Ovary (tissue), 7 donors: ENCODE measurements at regions not wholly inside any gene's neighbourhood (a gene's known extent, or its start where the extent isn't known, plus 50 kb on each side); places are given as distances from the start of the nearest gene placed in this dataset.

Experiments
- DNase-seq, 5 donors: peaks; one replicate each; pipeline ENCODE4 v3.0.0-alpha.2; 2019 to 2020
- H3K27ac ChIP-seq, 2 donors: fragments of 200-600 bp; one replicate each; pipeline versions ENCODE4 v1.5.1 to v1.8.0; 2019 to 2022
- H3K27me3 ChIP-seq: fragments of 200-600 bp; one replicate; pipeline ENCODE4 v1.8.0; 2022
- H3K36me3 ChIP-seq: fragments of 200-600 bp; sonication (generic); one replicate; pipeline ENCODE4 v1.5.1; 2019
- H3K4me1 ChIP-seq: one replicate; pipeline ENCODE4 v1.8.1; 2013; ENCODE audit warnings: mild to moderate bottlenecking, moderate library complexity; ENCODE audit not compliant: insufficient read depth
- H3K4me3 ChIP-seq: fragments of 200-600 bp; sonication (generic); one replicate; pipeline ENCODE4 v1.5.1; 2017
- H3K9me3 ChIP-seq, 2 donors: fragments of 200-600 bp in 1 of 2; sonication (generic) in 1 of 2; one replicate each; pipeline versions ENCODE4 v1.5.1 to v1.8.1; 2013 to 2019; ENCODE audit warnings: mild to moderate bottlenecking in 1 of 2, moderate library complexity in 1 of 2
- EP300 ChIP-seq: sonication (generic); formaldehyde crosslinking; IDR thresholded peaks from one replicate; pipeline ENCODE4 v1.6.1; 2017; ENCODE audit warnings: antibody characterized with exemption
- POLR2A ChIP-seq: fragments of 450-650 bp; IDR thresholded peaks from one replicate; pipeline ENCODE4 v1.6.1; 2017; ENCODE audit warnings: antibody characterized with exemption, mild to moderate bottlenecking, moderate library complexity
- WGBS, 3 donors: extraction: QIAGEN DNeasy Blood & Tissue Kit in 1 of 3; methylation state at CpG; one replicate each; pipeline versions ENCODE4 v1.1.5 to v1.1.7; 2013 to 2017; 5-methylcytosine and 5-hydroxymethylcytosine counted together
- intact Hi-C, 4 donors: fragments of 100-400 bp; cut with DNase I; formaldehyde crosslinking; loops; one replicate each; pipeline versions ENCODE4 v1.11.0 to v1.15.1; 2022 to 2023
- TF ChIP-seq, protein P1 (sequence below), 3 donors: fragments of 450-650 bp in 2 of 3; fragments of 200-600 bp in 1 of 3; IDR thresholded peaks; one replicate each; pipeline versions ENCODE4 v1.5.1 to v1.8.0; 2016 to 2022; ENCODE audit warnings: antibody characterized with exemption in 3 of 3, mild to moderate bottlenecking in 1 of 3
- donor health status: DM: no; HTN: no; CAD: no; lungs with moderate emphysema.
- donor health status: DM: no; HTN: no; CAD: no.
- donor health status: Bipolar disorder and iron deficiency.
- donor health status: DM: no; HTN: no; CAD: no.
- donor health status: DM: yes; HTN: yes; CAD: no.

DNA sequence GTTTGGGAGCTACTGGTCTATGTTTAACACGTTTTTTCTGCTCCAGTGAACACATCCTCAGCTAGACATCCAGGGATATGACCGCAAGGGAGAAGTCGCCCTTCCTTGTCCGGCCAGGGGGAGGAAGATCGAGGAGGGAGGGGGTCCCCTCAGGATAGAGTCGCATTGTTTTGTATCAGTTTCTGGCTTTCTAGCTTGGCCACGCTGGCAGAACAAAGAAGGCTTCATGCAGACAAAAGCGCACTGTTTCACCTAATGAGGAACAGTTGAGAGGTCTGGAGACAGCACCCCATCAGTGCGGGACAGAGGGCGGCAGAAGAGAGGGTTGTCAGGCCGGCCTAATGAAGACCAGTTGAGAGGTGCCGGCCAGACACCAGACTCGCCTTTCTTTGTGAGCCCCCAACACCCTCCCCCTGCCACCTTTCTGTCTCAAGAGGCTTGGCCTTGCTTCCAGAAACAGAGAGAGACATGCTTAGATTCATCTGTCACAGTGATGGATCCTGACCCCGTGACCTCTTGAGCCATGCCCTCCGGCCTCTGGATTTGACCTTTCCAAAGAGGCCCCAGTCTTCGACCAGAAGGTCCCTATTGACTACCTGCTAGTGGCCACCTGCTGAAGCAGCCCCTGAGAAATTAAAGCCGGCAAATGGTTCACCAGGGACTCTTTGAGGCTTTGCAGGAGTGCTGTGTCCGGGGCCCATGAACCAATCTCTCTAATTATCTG lies 254.7 kb upstream of the TBX3 start:
- WGBS, 3 donors, result 83 to 94% (median 87%) methylated on average over 18 of the region's 18 CpGs

DNA sequence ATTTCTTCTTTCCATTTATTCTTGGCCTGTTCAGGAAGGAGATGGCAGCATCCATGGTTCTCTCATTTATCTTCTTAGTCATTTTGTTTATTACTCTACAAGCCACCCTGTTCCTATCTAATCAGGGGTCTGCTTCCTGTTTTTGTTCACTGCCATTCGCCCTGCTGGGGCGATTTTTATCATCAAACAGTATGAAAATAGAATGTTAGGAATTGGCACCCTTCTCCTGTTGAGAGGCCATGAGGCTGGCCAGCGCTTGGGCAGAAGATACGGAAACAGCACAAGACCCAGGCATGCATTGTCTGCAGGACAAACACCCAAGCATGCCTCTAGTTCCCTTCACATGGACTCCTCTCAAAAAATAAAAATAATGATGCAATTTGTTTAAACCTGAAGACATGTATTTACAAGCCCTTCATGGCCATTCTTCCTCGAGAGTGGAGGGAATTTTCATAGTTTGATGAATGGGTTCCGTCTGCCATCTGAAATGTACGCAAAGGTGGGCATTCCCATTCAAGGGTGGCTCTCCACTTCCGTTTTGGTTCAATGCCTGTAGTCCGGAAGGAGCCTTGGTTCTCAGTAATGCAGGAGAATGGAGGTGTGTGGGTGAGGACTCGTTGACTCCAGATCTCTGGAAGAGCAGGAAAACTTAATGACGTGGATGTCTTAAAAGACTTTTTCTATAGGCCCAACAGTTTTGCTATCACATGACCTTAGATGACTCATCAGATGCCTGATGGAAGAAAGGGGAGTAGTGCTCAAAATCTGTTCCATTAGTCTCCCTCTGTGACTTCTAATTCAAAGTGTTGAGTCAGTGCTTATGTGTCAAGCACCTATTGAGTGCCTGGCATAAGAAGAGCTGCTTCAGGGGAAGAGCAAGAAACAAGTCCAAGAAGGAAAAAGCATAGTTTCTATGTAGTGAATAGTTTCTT lies 252.4 kb upstream of the TBX3 start:
- H3K36me3 ChIP-seq, result no peaks in the 10 kb centered on the region
- no peaks in the 10 kb centered on the region for H3K9me3 ChIP-seq
- no peaks in the 10 kb centered on the region for H3K4me1 ChIP-seq
- H3K27ac ChIP-seq, result no peak overlapping the region
- TF ChIP-seq, protein P1, sequence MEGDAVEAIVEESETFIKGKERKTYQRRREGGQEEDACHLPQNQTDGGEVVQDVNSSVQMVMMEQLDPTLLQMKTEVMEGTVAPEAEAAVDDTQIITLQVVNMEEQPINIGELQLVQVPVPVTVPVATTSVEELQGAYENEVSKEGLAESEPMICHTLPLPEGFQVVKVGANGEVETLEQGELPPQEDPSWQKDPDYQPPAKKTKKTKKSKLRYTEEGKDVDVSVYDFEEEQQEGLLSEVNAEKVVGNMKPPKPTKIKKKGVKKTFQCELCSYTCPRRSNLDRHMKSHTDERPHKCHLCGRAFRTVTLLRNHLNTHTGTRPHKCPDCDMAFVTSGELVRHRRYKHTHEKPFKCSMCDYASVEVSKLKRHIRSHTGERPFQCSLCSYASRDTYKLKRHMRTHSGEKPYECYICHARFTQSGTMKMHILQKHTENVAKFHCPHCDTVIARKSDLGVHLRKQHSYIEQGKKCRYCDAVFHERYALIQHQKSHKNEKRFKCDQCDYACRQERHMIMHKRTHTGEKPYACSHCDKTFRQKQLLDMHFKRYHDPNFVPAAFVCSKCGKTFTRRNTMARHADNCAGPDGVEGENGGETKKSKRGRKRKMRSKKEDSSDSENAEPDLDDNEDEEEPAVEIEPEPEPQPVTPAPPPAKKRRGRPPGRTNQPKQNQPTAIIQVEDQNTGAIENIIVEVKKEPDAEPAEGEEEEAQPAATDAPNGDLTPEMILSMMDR (IDR thresholded peaks at IDR 0.05), result no peak
- TF ChIP-seq POLR2A (no peak), EP300 (no peak)
- no peak overlapping the region for H3K4me3 ChIP-seq
- intact Hi-C loops, result no loop called here
- H3K27me3 ChIP-seq, result no peaks in the 10 kb centered on the region
- WGBS, 3 donors, result 68 to 70% (median 69%) methylated on average over 11 of the region's 11 CpGs
- DNase-seq, result no peak

More for the DNA sequence above, 254.7 kb upstream of the TBX3 start:
- no peaks in the 10 kb centered on the region for H3K4me1 ChIP-seq
- H3K36me3 ChIP-seq, result no peaks in the 10 kb centered on the region
- H3K4me3 ChIP-seq, result no peak overlapping the region
- H3K9me3 ChIP-seq, result no peaks in the 10 kb centered on the region
- intact Hi-C loops, result no loop called here
- TF ChIP-seq, protein P1 (IDR thresholded peaks at IDR 0.05), result no peak
- TF ChIP-seq POLR2A (no peak), EP300 (no peak)
- no peaks in the 10 kb centered on the region for H3K27me3 ChIP-seq
- no peak overlapping the region for H3K27ac ChIP-seq
- no peak for DNase-seq

DNA sequence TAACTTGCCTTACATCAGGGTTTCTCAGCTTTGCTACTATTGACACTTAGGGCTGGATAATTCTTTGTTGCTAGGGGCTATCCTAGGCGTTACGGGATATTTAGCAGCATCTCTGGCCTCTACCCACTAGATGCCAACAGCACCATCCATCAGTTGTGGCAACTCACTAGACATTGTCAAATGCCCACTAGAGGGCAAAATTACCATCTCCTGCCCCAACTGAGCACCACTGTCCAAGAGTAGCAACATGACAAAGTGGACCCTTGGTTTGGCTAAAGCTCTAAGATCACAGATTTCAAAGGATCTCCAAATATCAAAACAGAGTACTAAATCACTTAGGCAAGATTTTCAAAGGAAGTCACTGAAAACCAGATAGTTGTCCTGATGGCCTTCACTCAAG lies 251.7 kb upstream of the TBX3 start:
- no peak overlapping the region for H3K27ac ChIP-seq
- H3K4me3 ChIP-seq, result no peak overlapping the region
- 95 to 100% (median 96%) methylated on average over 2 of the region's 2 CpGs for WGBS, 3 donors
- no peak for DNase-seq
- H3K9me3 ChIP-seq, result no peaks in the 10 kb centered on the region
- no peaks in the 10 kb centered on the region for H3K36me3 ChIP-seq
- TF ChIP-seq EP300, result no peak
- no peaks in the 10 kb centered on the region for H3K4me1 ChIP-seq
- no peaks in the 10 kb centered on the region for H3K27me3 ChIP-seq
- intact Hi-C loops, result no loop called here

DNA sequence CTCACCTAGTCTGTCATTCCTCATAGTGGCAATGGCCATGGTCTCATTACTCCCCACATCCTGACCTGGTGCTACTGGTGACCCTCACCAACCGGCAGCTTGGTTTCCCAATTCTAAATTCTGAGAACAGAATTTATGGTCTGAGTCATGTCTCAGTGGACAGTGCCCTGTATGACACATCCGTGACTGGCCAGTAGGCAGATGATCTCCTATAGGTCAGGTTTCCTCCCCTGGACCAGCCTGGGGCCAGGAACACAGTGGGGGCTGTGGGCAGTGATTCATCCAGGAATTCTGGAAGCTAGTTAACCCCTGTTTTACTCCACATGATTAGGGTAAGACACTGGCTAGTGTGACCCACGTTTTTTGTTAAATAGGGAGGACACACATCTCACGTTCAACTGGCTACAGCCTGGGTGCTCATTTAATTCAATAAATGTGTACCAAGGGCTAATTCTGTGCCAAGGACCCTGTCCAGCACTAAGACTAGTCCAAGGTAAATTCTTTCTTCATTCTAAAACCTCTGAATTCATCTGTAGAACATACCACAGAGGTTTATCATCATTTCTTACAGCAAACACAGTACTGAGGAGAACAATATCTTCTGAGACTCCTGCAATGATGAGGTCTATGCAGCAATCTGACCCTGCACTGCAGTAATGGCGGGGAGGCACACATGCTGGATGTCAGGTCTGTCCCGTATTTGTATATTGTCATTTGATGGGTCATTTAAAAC lies 249.6 kb upstream of the TBX3 start:
- TF ChIP-seq, protein P1 (IDR thresholded peaks at IDR 0.05), result no peak
- TF ChIP-seq POLR2A (no peak), EP300 (no peak)
- Histone ChIP-seq H3K4me1 (no peaks in the 10 kb centered on the region), H3K4me3 (no peak overlapping the region), H3K27ac (no peak overlapping the region), H3K36me3 (no peaks in the 10 kb centered on the region), H3K27me3 (no peaks in the 10 kb centered on the region), H3K9me3 (no peaks in the 10 kb centered on the region)
- intact Hi-C loops, result no loop called here
- peak in 1 of 5 donors; percentile 10 for DNase-seq
- 52 to 63% (median 52%) methylated on average over 6 of the region's 6 CpGs for WGBS, 3 donors
